ENCODE measurements at regions not wholly inside any gene's neighbourhood (a gene's known extent, or its start where the extent isn't known, plus 50 kb on each side); places are given as distances from the start of the nearest gene placed in this dataset.

DNA sequence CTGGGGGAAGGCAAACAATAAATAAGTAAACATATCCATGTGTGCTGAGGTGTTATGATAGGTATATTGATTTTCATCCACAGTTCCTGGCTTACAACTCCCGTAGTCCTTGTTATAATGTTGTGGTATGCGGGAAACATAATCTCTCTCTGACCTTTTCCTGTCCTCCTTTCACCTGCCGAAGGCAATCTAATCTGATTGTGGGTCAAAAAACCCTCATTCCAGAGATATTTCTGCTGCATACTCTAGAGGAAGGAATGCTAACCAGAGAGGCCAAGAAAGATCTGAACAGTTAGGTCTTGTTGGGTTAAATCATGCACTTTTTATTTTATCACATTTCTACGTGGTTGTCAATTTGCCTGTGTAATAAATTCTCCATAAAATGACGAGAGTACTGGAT, 383.6 kb upstream of the SEMA6D start:
- no peak overlapping the region for H3K4me3 ChIP-seq (ENCODE audit: low read depth, low read length, poor library complexity, severe bottlenecking)
- H3K27ac ChIP-seq (ENCODE audit: low read depth, low read length, poor library complexity, severe bottlenecking), result no peak overlapping the region
- DNase-seq (ENCODE audit: low spot score), result no peak
- no peaks in the 10 kb centered on the region for H3K36me3 ChIP-seq (ENCODE audit: insufficient read depth, low read length, poor library complexity, severe bottlenecking)
- no peaks in the 10 kb centered on the region for H3K9me3 ChIP-seq (ENCODE audit: low read depth, low read length, poor library complexity, severe bottlenecking)
- intact Hi-C loops (cut with micrococcal nuclease; ENCODE audit: unreplicated experiment), result no loop called here
- BruUV-seq (replicated peaks), result no TSS peak
- H3K27me3 ChIP-seq (replicated peaks; ENCODE audit: insufficient read depth, low read depth, low read length, poor library complexity), result no peaks in the 10 kb centered on the region
- peaks cover 12% of the 10 kb centered on the region for H3K4me1 ChIP-seq (ENCODE audit: insufficient read depth, low read length, poor library complexity, severe bottlenecking)
- ChIA-PET CTCF (no interaction called here), POLR2A (ENCODE audit: low non-redundant PET) (no interaction called here)
- no peak for TF ChIP-seq EZH2 (IDR thresholded peaks at IDR 0.05; ENCODE audit: borderline replicate concordance, low read depth, low read length, poor library complexity, severe bottlenecking)
- TF ChIP-seq, protein P1, sequence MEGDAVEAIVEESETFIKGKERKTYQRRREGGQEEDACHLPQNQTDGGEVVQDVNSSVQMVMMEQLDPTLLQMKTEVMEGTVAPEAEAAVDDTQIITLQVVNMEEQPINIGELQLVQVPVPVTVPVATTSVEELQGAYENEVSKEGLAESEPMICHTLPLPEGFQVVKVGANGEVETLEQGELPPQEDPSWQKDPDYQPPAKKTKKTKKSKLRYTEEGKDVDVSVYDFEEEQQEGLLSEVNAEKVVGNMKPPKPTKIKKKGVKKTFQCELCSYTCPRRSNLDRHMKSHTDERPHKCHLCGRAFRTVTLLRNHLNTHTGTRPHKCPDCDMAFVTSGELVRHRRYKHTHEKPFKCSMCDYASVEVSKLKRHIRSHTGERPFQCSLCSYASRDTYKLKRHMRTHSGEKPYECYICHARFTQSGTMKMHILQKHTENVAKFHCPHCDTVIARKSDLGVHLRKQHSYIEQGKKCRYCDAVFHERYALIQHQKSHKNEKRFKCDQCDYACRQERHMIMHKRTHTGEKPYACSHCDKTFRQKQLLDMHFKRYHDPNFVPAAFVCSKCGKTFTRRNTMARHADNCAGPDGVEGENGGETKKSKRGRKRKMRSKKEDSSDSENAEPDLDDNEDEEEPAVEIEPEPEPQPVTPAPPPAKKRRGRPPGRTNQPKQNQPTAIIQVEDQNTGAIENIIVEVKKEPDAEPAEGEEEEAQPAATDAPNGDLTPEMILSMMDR (conservative IDR thresholded peaks at IDR 0.05; ENCODE audit: low read depth, low read length), result no peak

DNA sequence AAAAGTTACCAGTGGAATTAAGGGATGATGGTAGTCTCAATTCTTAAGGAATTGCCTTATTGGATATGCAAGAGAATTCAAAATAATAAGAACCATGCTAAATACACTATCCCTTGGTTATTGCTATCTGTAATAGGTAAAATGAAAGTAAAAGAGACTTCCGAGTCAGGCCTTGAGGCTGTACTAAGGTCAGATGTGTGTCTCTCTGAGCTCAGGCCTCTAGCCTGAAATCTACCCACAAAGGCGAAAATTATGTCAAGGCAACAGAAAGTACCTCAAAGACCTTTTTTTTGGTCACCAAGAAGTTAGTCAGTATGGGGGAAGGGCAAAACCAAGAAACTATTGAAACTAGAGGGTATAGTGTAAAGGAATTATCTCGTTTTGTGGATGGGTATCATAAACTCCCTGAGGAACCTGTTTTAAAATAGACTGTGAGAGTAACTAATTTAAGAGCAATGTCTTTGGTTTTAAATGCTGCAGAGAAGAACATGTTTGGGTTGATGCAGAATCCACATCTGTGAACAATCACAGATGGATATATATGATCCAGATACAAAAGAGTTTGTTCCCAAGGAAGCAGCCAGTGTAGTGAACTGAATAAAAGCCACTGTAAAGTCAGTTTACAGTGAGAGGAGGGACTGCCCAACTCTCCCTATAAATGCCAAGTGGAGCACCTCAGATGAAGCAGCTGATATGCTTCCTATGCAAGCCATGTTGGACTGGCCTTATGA, 382.3 kb upstream of the SEMA6D start:
- intact Hi-C loops (cut with micrococcal nuclease; ENCODE audit: unreplicated experiment), result no loop called here
- peaks cover 12% of the 10 kb centered on the region for H3K4me1 ChIP-seq (ENCODE audit: insufficient read depth, low read length, poor library complexity, severe bottlenecking)
- no peaks in the 10 kb centered on the region for H3K9me3 ChIP-seq (ENCODE audit: low read depth, low read length, poor library complexity, severe bottlenecking)
- BruUV-seq (replicated peaks), result no TSS peak
- no peak for TF ChIP-seq EZH2 (IDR thresholded peaks at IDR 0.05; ENCODE audit: borderline replicate concordance, low read depth, low read length, poor library complexity, severe bottlenecking)
- TF ChIP-seq, protein P1 (conservative IDR thresholded peaks at IDR 0.05; ENCODE audit: low read depth, low read length), result no peak
- H3K27me3 ChIP-seq (replicated peaks; ENCODE audit: insufficient read depth, low read depth, low read length, poor library complexity), result no peaks in the 10 kb centered on the region
- H3K27ac ChIP-seq (ENCODE audit: low read depth, low read length, poor library complexity, severe bottlenecking), result no peak overlapping the region
- ChIA-PET CTCF (no interaction called here), POLR2A (ENCODE audit: low non-redundant PET) (no interaction called here)
- DNase-seq (ENCODE audit: low spot score), result no peak
- H3K36me3 ChIP-seq (ENCODE audit: insufficient read depth, low read length, poor library complexity, severe bottlenecking), result no peaks in the 10 kb centered on the region
- no peak overlapping the region for H3K4me3 ChIP-seq (ENCODE audit: low read depth, low read length, poor library complexity, severe bottlenecking)

DNA sequence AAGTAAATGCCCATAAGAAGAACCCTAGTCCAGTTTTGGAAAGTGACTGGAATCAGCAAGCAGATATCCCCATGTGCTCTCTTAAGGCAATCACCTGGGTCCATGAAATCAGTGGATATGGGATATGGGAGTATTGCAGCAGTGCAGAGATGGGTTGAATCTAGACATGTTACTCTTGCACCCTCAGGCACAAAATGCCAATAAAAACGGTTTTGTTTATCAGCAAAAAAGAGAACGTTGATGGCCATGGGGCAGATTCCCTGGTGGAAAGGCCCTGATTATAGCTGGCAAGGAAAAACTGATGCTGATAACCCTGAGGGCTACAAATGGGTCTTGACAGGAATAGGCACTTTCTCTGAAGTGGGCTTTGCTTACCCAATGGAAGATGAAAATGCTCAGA, 380.2 kb upstream of the SEMA6D start:
- Histone ChIP-seq H3K27me3 (replicated peaks; ENCODE audit: insufficient read depth, low read depth, low read length, poor library complexity) (no peaks in the 10 kb centered on the region), H3K4me1 (ENCODE audit: insufficient read depth, low read length, poor library complexity, severe bottlenecking) (peaks cover 5% of the 10 kb centered on the region), H3K9me3 (ENCODE audit: low read depth, low read length, poor library complexity, severe bottlenecking) (no peaks in the 10 kb centered on the region), H3K27ac (ENCODE audit: low read depth, low read length, poor library complexity, severe bottlenecking) (no peak overlapping the region), H3K4me3 (ENCODE audit: low read depth, low read length, poor library complexity, severe bottlenecking) (no peak overlapping the region), H3K36me3 (ENCODE audit: insufficient read depth, low read length, poor library complexity, severe bottlenecking) (no peaks in the 10 kb centered on the region)
- POLR2A ChIA-PET (ENCODE audit: low non-redundant PET), result no interaction called here
- no peak for DNase-seq (ENCODE audit: low spot score)
- TF ChIP-seq, protein P1 (conservative IDR thresholded peaks at IDR 0.05; ENCODE audit: low read depth, low read length), result no peak
- no peak for TF ChIP-seq EZH2 (IDR thresholded peaks at IDR 0.05; ENCODE audit: borderline replicate concordance, low read depth, low read length, poor library complexity, severe bottlenecking)
- intact Hi-C loops (cut with micrococcal nuclease; ENCODE audit: unreplicated experiment), result no loop called here
- no TSS peak for BruUV-seq (replicated peaks)
- CTCF ChIA-PET, result no interaction called here
